GM23338 (cell line): ENCODE measurements at regions not wholly inside any gene's neighbourhood (a gene's known extent, or its start where the extent isn't known, plus 50 kb on each side); places are given as distances from the start of the nearest gene placed in this dataset.

ENCODE experiments used
- CREB1 ChIP-seq: fragments of 250-450 bp; sonication (Bioruptor Pico); IDR thresholded peaks from 2 replicates; pipeline ENCODE4 v1.5.0; 2020; ENCODE audit warnings: low read depth, mild to moderate bottlenecking, moderate library complexity
- EZH2 ChIP-seq: fragments of 200-600 bp; sonication (generic); IDR thresholded peaks from one replicate; pipeline ENCODE4 v1.8.0; 2017; ENCODE audit warnings: antibody characterized with exemption, mild to moderate bottlenecking, low read depth; ENCODE audit not compliant: unreplicated experiment
- EZH2phosphoT487 ChIP-seq: fragments of 200-600 bp; sonication (generic); IDR thresholded peaks from one replicate; pipeline ENCODE4 v1.8.1; 2018; ENCODE audit warnings: antibody characterized with exemption; ENCODE audit not compliant: unreplicated experiment
- JUNB ChIP-seq: IDR thresholded peaks from one replicate; pipeline ENCODE4 v1.6.1; 2016; ENCODE audit warnings: antibody characterized with exemption; ENCODE audit not compliant: unreplicated experiment
- NANOG ChIP-seq: IDR thresholded peaks from 2 replicates; pipeline ENCODE4 v1.6.1; 2016; ENCODE audit warnings: antibody characterized with exemption, borderline replicate concordance
- POLR2AphosphoS5 ChIP-seq: IDR thresholded peaks from 2 replicates; pipeline ENCODE4 v1.6.1; 2016; ENCODE audit warnings: antibody characterized with exemption, low read depth
- REST ChIP-seq: IDR thresholded peaks from one replicate; pipeline ENCODE4 v1.6.1; 2018; ENCODE audit warnings: antibody characterized with exemption; ENCODE audit not compliant: unreplicated experiment
- STAT1 ChIP-seq: IDR thresholded peaks from one replicate; pipeline ENCODE4 v1.6.1; 2016; ENCODE audit warnings: antibody characterized with exemption; ENCODE audit not compliant: unreplicated experiment
- ZNF114 ChIP-seq: fragments of 250-450 bp; sonication (Bioruptor Pico); IDR thresholded peaks from 2 replicates; pipeline ENCODE4 v1.5.0; 2020; ENCODE audit warnings: mild to moderate bottlenecking, moderate library complexity
- ZNF331 ChIP-seq: fragments of 250-450 bp; sonication (Bioruptor Pico); IDR thresholded peaks from 2 replicates; pipeline ENCODE4 v1.5.0; 2020; ENCODE audit warnings: low read depth, mild to moderate bottlenecking, moderate library complexity
- TF ChIP-seq, protein P1 (sequence below), 2 experiments: fragments of 200-600 bp in 1 of 2; sonication (generic) in 1 of 2; conservative IDR thresholded peaks; 2 replicates each; pipeline versions ENCODE4 v1.5.1 to v1.6.1; 2016 to 2017; ENCODE audit warnings: antibody characterized with exemption in 2 of 2, low read depth in 2 of 2, mild to moderate bottlenecking in 2 of 2, moderate library complexity in 1 of 2

DNA sequence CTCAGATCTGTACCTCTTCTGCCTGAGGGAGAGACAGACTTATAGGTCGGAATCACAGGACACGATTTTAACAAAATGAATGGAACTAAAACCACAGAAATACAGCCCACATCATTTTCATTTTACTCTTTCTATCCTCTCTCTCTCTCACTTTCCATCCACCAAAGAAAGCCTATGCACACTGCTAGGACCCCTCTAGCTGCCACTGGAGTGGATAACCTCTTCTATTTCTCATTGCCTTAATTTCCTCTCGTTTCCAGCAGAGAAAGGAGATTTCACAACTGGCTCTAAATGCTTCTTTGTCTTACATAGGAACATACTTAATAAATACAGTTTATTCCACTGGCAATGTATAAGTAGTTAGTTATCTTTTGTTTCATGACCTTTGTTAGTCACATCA, 867.8 kb upstream of the ADGRL4 start:
- no peak for TF ChIP-seq REST
- TF ChIP-seq, protein P1, sequence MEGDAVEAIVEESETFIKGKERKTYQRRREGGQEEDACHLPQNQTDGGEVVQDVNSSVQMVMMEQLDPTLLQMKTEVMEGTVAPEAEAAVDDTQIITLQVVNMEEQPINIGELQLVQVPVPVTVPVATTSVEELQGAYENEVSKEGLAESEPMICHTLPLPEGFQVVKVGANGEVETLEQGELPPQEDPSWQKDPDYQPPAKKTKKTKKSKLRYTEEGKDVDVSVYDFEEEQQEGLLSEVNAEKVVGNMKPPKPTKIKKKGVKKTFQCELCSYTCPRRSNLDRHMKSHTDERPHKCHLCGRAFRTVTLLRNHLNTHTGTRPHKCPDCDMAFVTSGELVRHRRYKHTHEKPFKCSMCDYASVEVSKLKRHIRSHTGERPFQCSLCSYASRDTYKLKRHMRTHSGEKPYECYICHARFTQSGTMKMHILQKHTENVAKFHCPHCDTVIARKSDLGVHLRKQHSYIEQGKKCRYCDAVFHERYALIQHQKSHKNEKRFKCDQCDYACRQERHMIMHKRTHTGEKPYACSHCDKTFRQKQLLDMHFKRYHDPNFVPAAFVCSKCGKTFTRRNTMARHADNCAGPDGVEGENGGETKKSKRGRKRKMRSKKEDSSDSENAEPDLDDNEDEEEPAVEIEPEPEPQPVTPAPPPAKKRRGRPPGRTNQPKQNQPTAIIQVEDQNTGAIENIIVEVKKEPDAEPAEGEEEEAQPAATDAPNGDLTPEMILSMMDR (conservative IDR thresholded peaks at IDR 0.05; ENCODE audit: low read depth in 2 of 2) = no peak
- TF ChIP-seq POLR2AphosphoS5 = no peak
- no peak for TF ChIP-seq EZH2
- TF ChIP-seq EZH2phosphoT487 = no peak
- no peak for TF ChIP-seq CREB1 (CRISPR knock-in tag)
- no peak for TF ChIP-seq ZNF114 (CRISPR knock-in tag)
- TF ChIP-seq STAT1 = no peak
- no peak for TF ChIP-seq NANOG
- TF ChIP-seq JUNB = no peak
- TF ChIP-seq ZNF331 (CRISPR knock-in tag) = no peak
